WERI-Rb-1 (cell line): ENCODE measurements at regions not wholly inside any gene's neighbourhood (a gene's known extent, or its start where the extent isn't known, plus 50 kb on each side); places are given as distances from the start of the nearest gene placed in this dataset.

ENCODE experiments used
- DNase-seq: peaks from one replicate; pipeline ENCODE4 v3.0.0-alpha.2; 2020
- H3K27ac ChIP-seq: fragments of 250-450 bp; sonication (Bioruptor Pico); 2 replicates; pipeline ENCODE4 v1.5.1; 2020; ENCODE audit warnings: mild to moderate bottlenecking, moderate library complexity
- H3K27me3 ChIP-seq: fragments of 250-450 bp; sonication (Bioruptor Pico); 2 replicates; pipeline ENCODE4 v1.5.1; 2021; ENCODE audit warnings: mild to moderate bottlenecking, low read depth, moderate library complexity; ENCODE audit not compliant: insufficient read depth, severe bottlenecking
- H3K36me3 ChIP-seq: fragments of 250-450 bp; sonication (Bioruptor Pico); 2 replicates; pipeline ENCODE4 v1.5.1; 2020; ENCODE audit warnings: mild to moderate bottlenecking, moderate library complexity
- H3K4me3 ChIP-seq: 2 replicates; pipeline ENCODE4 v1.5.1; 2011; ENCODE audit warnings: low read depth, mild to moderate bottlenecking, control low read depth, low read length
- H3K9me3 ChIP-seq: fragments of 250-450 bp; sonication (Bioruptor Pico); 2 replicates; pipeline ENCODE4 v1.5.1; 2021; ENCODE audit warnings: mild to moderate bottlenecking, moderate library complexity; ENCODE audit not compliant: severe bottlenecking
- TF ChIP-seq, protein P1 (sequence below): IDR thresholded peaks from 2 replicates; pipeline ENCODE4 v1.5.1; 2011; ENCODE audit warnings: low read depth, mild to moderate bottlenecking, control low read depth, inconsistent platforms, low read length

DNA sequence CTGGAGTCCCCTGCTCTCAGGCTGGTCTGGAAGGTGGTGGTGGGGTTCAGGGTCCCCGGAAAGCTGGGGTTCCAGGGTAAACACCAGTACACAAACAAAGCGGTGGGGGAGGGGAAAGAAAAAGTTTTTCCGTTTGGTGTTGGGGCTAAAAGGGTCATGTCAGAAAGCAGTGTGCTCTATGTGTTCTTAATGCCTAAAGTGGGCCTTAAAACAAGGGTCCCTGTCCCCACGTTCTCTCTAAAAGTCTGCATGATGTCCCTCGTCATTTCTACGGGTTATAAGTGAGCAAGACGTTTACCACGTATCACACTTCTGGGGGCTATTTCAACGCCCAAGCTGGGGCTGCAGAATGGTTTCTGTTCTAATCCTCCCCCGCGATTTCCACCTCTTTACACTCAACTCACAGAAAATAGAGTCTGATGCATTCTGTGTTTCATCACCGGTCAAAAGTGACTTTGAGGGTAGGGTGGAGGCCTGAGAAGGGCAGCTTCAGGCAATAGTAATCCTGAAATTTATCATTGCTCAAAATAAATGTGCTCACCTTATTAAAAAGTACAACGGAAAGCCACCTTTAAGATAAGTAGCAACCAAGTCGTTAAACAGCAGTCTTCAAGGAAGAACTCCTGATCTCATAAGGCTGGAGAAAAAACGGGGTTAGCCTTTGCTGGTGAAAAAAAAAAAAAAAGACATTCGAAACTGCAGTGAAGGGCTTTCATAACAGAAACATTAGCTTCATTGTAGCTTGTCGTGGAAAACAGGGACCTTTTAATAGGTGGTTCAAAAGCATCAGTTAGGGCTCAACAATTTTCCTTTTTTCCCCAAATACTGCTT is 63.9 kb upstream of the PTGR2 start:
- Histone ChIP-seq H3K27ac (peak overlapping the region; percentile 90), H3K27me3 (no peaks in the 10 kb centered on the region), H3K9me3 (no peaks in the 10 kb centered on the region), H3K4me3 (peak overlapping the region; percentile 73), H3K36me3 (no peaks in the 10 kb centered on the region)
- TF ChIP-seq, protein P1, sequence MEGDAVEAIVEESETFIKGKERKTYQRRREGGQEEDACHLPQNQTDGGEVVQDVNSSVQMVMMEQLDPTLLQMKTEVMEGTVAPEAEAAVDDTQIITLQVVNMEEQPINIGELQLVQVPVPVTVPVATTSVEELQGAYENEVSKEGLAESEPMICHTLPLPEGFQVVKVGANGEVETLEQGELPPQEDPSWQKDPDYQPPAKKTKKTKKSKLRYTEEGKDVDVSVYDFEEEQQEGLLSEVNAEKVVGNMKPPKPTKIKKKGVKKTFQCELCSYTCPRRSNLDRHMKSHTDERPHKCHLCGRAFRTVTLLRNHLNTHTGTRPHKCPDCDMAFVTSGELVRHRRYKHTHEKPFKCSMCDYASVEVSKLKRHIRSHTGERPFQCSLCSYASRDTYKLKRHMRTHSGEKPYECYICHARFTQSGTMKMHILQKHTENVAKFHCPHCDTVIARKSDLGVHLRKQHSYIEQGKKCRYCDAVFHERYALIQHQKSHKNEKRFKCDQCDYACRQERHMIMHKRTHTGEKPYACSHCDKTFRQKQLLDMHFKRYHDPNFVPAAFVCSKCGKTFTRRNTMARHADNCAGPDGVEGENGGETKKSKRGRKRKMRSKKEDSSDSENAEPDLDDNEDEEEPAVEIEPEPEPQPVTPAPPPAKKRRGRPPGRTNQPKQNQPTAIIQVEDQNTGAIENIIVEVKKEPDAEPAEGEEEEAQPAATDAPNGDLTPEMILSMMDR: no peak
- DNase-seq: no peak

DNA sequence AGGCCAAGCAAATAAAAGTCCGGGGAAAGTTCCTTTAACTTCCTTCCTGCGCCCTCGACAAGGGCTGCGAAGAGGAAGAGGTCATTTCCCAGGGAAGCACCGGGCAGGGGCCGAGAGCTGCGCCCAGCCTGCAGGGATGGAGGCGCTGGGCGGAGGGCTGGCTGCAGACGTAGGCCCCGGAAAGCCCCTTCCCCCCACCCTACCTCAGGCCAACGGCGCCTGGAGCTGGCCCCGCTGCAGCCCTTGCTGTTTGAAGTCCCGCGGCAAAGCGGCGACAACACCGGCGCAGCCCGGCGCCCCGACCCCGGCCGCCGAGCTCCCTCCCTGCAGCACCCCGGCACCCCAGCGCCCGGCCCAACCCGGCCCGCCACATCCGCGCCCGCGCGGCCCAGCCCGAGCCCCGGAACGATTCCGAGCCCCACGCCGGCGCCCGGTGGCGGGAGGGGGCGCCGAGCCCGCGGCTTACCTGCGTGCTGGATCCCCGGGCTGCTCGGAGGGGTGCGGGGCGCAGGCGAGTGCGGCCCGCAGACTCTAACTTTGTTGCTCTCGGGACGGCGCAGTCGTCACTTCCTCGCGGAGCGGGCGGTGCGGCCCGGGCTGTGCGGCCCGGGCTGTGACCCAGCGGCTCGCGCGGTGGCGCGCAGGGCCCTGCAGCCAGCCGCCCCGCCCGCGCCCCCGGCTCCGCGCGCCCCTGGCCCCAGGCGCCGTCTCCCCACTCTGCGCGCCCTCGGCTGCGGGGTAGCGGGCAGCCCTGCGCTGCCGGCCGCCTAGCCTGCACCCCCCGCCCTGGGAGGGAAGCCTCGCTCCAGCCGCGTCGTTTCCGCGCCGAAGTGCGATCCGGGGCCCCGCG is 64.8 kb upstream of the PTGR2 start:
- peak overlapping the region; percentile 73 for H3K4me3 ChIP-seq
- TF ChIP-seq, protein P1: no peak
- no peaks in the 10 kb centered on the region for H3K9me3 ChIP-seq
- H3K36me3 ChIP-seq: no peaks in the 10 kb centered on the region
- DNase-seq: peak; percentile 40
- peak overlapping the region; percentile 90 for H3K27ac ChIP-seq
- H3K27me3 ChIP-seq: no peaks in the 10 kb centered on the region

DNA sequence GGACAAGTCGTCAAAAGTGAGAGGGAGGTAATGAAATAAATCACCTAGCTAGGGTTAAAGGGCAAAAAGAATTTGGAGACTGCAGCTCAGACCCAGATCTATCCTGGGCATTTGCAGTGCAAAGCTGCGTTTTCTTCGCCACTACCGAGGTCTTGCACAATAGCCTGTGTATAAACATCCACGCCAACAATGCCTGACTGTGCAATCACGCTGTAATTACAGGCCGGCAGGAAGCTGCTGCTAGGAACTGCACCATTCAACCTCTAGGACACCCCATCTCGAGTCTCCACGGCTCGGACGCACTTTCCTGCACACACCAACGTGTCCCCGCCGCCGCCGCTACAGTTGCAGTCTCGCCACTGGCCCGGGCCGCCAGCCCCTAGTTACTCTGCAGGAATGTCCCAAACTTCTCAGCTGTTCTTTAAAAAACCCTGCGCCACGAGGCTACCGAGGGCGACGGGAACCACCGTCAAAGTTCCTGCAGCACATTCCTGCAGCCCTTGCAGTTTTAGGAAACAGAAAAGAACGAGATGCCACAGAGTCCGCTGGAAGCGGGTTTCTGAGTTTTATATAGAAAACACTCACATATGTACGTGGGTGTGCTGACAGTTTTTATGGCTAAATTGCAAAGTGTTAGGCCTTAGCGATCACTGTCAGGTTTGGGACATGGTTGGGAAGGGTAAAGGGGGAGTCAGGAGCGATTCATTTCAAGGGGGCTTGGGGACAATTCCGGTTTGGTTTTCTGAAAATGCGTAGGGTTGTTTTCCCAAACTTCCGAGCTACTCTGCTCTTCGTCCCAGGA is 65.6 kb upstream of the PTGR2 start:
- peak overlapping the region; percentile 90; the same call in 1 of the 2 replicates for H3K27ac ChIP-seq
- peak; percentile 24 for DNase-seq
- no peaks in the 10 kb centered on the region for H3K9me3 ChIP-seq
- TF ChIP-seq, protein P1: no peak
- H3K27me3 ChIP-seq: no peaks in the 10 kb centered on the region
- peak overlapping the region; percentile 73 for H3K4me3 ChIP-seq
- no peaks in the 10 kb centered on the region for H3K36me3 ChIP-seq

DNA sequence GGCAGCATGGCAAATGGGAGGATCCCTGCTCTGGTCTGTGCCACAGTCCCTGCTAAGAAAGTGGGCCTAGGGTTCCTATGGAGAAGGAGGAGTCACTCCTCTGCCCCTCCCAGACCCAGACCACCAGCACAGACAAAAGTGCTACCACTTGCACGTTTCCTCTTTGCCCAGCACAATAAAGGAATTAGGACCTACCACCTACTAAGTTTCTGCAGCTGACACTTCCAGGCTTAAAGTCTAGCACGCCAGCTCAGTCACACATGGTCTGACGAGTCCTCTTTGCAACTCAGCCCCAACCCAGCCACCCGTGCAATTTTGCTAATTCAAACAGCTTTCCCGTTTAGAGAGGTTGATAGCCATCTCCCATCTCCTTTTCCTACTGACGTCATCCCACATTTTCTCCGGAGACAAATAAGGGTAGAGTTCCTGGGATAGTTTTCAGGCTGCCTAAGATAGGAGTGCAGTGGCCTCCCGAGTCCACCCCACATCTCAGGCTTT is 66.2 kb upstream of the PTGR2 start:
- TF ChIP-seq, protein P1: no peak
- peak; percentile 66 for DNase-seq

DNA sequence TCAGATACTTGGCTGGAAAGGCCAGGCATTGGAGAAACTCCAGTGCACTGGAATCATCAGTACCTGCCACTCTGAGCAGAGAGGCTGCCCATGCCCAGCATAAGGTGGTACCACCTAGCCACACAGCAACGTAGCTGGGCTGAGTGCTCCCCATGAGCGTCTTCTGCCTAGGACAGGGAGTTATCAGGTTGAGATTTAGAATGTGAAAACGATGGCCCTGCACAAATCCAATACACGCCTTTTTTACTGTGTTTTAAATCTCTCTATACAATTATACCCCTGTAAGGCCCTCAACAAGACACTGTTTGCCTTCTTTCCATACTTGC is 66.7 kb upstream of the PTGR2 start:
- no peak overlapping the region for H3K27ac ChIP-seq
- H3K36me3 ChIP-seq: no peaks in the 10 kb centered on the region
- DNase-seq: no peak
- no peaks in the 10 kb centered on the region for H3K27me3 ChIP-seq
- H3K9me3 ChIP-seq: no peaks in the 10 kb centered on the region
- TF ChIP-seq, protein P1: no peak
- H3K4me3 ChIP-seq: no peak overlapping the region

More for the DNA sequence above, 66.2 kb upstream of the PTGR2 start:
- H3K9me3 ChIP-seq: no peaks in the 10 kb centered on the region
- 0 out of 2 replicates have a peak overlapping the region, but pooled peaks have one; percentile 2 for H3K27ac ChIP-seq
- no peaks in the 10 kb centered on the region for H3K27me3 ChIP-seq
- no peaks in the 10 kb centered on the region for H3K36me3 ChIP-seq
- peak overlapping the region; percentile 1; the same call in 1 of the 2 replicates for H3K4me3 ChIP-seq
